Ishikawa (cell line): ENCODE measurements at regions not wholly inside any gene's neighbourhood (a gene's known extent, or its start where the extent isn't known, plus 50 kb on each side); places are given as distances from the start of the nearest gene placed in this dataset.

Source experiments
- CREB1 ChIP-seq: IDR thresholded peaks from 2 replicates; pipeline ENCODE4 v1.6.1; 2012; ENCODE audit warnings: low read depth
- EP300 ChIP-seq: IDR thresholded peaks from 2 replicates; pipeline ENCODE4 v1.6.1; 2012; ENCODE audit warnings: borderline replicate concordance
- FOXM1 ChIP-seq: IDR thresholded peaks from 2 replicates; pipeline ENCODE4 v1.6.1; 2012; ENCODE audit warnings: low read depth, borderline replicate concordance
- TAF1 ChIP-seq: IDR thresholded peaks from 2 replicates; pipeline ENCODE4 v1.6.1; 2012; ENCODE audit warnings: low read depth, mild to moderate bottlenecking
- YY1 ChIP-seq: IDR thresholded peaks from 2 replicates; pipeline ENCODE4 v1.6.1; 2012; ENCODE audit warnings: low read depth
- TF ChIP-seq, protein P1 (sequence below): IDR thresholded peaks from 2 replicates; pipeline ENCODE4 v1.6.1; 2012; ENCODE audit warnings: low read depth, mild to moderate bottlenecking

DNA sequence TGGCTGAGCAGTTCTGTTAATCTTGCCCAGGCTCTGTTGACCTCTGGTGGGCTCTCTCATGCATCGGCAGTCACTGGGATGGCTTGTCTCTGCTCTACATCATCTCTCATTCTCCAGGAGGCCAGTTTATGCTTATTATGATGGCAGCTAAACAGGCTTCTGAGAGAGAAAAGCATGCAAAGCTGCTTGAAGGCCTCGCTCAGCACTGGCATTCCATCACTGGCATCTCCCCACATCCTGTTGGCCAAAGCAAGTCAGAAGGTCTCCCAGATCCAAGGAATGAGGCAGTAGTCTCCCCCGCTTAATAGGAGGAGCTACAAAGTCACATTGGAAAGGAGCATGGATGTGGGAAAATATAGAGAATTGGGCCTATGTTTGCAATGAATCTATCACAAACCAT, 212.6 kb downstream of the ZNF621 start:
- TF ChIP-seq YY1 (no peak), TAF1 (no peak), EP300 (no peak), CREB1 (no peak), FOXM1 (no peak)
- TF ChIP-seq, protein P1, sequence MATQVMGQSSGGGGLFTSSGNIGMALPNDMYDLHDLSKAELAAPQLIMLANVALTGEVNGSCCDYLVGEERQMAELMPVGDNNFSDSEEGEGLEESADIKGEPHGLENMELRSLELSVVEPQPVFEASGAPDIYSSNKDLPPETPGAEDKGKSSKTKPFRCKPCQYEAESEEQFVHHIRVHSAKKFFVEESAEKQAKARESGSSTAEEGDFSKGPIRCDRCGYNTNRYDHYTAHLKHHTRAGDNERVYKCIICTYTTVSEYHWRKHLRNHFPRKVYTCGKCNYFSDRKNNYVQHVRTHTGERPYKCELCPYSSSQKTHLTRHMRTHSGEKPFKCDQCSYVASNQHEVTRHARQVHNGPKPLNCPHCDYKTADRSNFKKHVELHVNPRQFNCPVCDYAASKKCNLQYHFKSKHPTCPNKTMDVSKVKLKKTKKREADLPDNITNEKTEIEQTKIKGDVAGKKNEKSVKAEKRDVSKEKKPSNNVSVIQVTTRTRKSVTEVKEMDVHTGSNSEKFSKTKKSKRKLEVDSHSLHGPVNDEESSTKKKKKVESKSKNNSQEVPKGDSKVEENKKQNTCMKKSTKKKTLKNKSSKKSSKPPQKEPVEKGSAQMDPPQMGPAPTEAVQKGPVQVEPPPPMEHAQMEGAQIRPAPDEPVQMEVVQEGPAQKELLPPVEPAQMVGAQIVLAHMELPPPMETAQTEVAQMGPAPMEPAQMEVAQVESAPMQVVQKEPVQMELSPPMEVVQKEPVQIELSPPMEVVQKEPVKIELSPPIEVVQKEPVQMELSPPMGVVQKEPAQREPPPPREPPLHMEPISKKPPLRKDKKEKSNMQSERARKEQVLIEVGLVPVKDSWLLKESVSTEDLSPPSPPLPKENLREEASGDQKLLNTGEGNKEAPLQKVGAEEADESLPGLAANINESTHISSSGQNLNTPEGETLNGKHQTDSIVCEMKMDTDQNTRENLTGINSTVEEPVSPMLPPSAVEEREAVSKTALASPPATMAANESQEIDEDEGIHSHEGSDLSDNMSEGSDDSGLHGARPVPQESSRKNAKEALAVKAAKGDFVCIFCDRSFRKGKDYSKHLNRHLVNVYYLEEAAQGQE = no peak
